ENCODE measurements at regions not wholly inside any gene's neighbourhood (a gene's known extent, or its start where the extent isn't known, plus 50 kb on each side); places are given as distances from the start of the nearest gene placed in this dataset.

- Histone ChIP-seq H2AK5ac (ENCODE audit: insufficient read length, low read length) (no peak overlapping the region), H2BK20ac (ENCODE audit: low read depth, low read length, poor library complexity, severe bottlenecking) (no peak overlapping the region), H2BK15ac (ENCODE audit: low read depth, low read length) (no peak overlapping the region), H4K8ac (replicated peaks; ENCODE audit: insufficient read length, low read depth, low read length) (no peak overlapping the region), H3K56ac (ENCODE audit: insufficient read length, low read depth, low read length) (no peak overlapping the region), H3K18ac (ENCODE audit: insufficient read length, low read depth, low read length) (no peak overlapping the region), H3K9ac (ENCODE audit: extremely low read depth, insufficient read length, low read length) (no peak overlapping the region), H3T11ph (ENCODE audit: low read length) (no peak overlapping the region), H2AFZ (ENCODE audit: low read length) (no peak overlapping the region), H3K23me2 (ENCODE audit: insufficient read length, low read depth, low read length, poor library complexity, severe bottlenecking) (no peaks in the 10 kb centered on the region), H3K23ac (ENCODE audit: insufficient read length, low read depth, low read length) (no peak overlapping the region), H3K14ac (ENCODE audit: insufficient read depth, low read length) (no peak overlapping the region), H3K27me3 (ENCODE audit: insufficient read depth, low read length) (no peaks in the 10 kb centered on the region), H3K27ac (ENCODE audit: insufficient read length, low read depth, low read length) (no peak overlapping the region), H3K4me2 (ENCODE audit: insufficient read depth, insufficient read length, low read length) (no peak overlapping the region), H3K9me3 (ENCODE audit: control insufficient read depth, low read depth, low read length) (no peaks in the 10 kb centered on the region), H4K91ac (ENCODE audit: insufficient read length, low read depth, low read length) (no peak overlapping the region), H3K79me2 (ENCODE audit: insufficient read depth, low read length) (no peaks in the 10 kb centered on the region), H3K4ac (ENCODE audit: low read depth, low read length) (no peak overlapping the region), H3K79me1 (ENCODE audit: insufficient read depth, low read depth, low read length, poor library complexity, severe bottlenecking) (no peaks in the 10 kb centered on the region), H2BK12ac (ENCODE audit: insufficient read length, low read depth, low read length) (no peak overlapping the region), H3K4me1 (ENCODE audit: insufficient read depth, low read length) (no peaks in the 10 kb centered on the region), H4K5ac (ENCODE audit: insufficient read length, low read depth, low read length) (no peak overlapping the region), H4K20me1 (ENCODE audit: control insufficient read depth, insufficient read depth, insufficient read length) (no peaks in the 10 kb centered on the region), H2BK120ac (ENCODE audit: low read depth, low read length, poor library complexity, severe bottlenecking) (no peak overlapping the region), H2BK5ac (ENCODE audit: insufficient read length, low read length) (no peak overlapping the region)
- Mint-ChIP-seq H3K4me1 (peaks cover 0 to 2% of the 10 kb centered on the region in 2 experiments; a peak in 2 of 4 replicates), H3K9me3 (peaks cover 3 to 7% of the 10 kb centered on the region in 2 experiments; a peak in 2 of 5 replicates), H3K36me3 (ENCODE audit: insufficient read depth in 1 of 3, low read depth in 3 of 3) (peaks cover 3 to 4% (median 3%) of the 10 kb centered on the region in 3 experiments; a peak in 5 of 7 replicates), H3K4me3 (no peak overlapping the region), H3K27me3 (ENCODE audit: low read depth) (no peaks in the 10 kb centered on the region; the same call in 1 of the 2 replicates), H3K27ac (no peak overlapping the region)
- no CpG with 5 or more reads among the region's 3 CpGs for WGBS (ENCODE audit: extremely low coverage, insufficient read length, low lambda C conversion rate)
- no peak for DNase-seq
- TF ChIP-seq, protein P1, sequence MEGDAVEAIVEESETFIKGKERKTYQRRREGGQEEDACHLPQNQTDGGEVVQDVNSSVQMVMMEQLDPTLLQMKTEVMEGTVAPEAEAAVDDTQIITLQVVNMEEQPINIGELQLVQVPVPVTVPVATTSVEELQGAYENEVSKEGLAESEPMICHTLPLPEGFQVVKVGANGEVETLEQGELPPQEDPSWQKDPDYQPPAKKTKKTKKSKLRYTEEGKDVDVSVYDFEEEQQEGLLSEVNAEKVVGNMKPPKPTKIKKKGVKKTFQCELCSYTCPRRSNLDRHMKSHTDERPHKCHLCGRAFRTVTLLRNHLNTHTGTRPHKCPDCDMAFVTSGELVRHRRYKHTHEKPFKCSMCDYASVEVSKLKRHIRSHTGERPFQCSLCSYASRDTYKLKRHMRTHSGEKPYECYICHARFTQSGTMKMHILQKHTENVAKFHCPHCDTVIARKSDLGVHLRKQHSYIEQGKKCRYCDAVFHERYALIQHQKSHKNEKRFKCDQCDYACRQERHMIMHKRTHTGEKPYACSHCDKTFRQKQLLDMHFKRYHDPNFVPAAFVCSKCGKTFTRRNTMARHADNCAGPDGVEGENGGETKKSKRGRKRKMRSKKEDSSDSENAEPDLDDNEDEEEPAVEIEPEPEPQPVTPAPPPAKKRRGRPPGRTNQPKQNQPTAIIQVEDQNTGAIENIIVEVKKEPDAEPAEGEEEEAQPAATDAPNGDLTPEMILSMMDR (conservative IDR thresholded peaks at IDR 0.05): no peak
Observed at GRCh38 chr10:34024282-34024681, 689.8 kb upstream of the NRP1 start.

All from H9 (cell line).